MM.1S (cell line): ENCODE measurements at regions not wholly inside any gene's neighbourhood (a gene's known extent, or its start where the extent isn't known, plus 50 kb on each side); places are given as distances from the start of the nearest gene placed in this dataset.

Experiments
- EZH2phosphoT487 ChIP-seq: fragments of 300-600 bp; sonication (generic); IDR thresholded peaks from 2 replicates; pipeline ENCODE4 v1.6.1; 2018; ENCODE audit warnings: antibody characterized with exemption, low read length
- TF ChIP-seq, protein P1 (sequence below): fragments of 300-600 bp; sonication (generic); IDR thresholded peaks from 2 replicates; pipeline ENCODE4 v1.5.1; 2016; ENCODE audit warnings: antibody characterized with exemption, low read length, mixed read lengths

GRCh38 chr4:31362756-31363155, 642.6 kb downstream of the PCDH7 start:
- TF ChIP-seq, protein P1, sequence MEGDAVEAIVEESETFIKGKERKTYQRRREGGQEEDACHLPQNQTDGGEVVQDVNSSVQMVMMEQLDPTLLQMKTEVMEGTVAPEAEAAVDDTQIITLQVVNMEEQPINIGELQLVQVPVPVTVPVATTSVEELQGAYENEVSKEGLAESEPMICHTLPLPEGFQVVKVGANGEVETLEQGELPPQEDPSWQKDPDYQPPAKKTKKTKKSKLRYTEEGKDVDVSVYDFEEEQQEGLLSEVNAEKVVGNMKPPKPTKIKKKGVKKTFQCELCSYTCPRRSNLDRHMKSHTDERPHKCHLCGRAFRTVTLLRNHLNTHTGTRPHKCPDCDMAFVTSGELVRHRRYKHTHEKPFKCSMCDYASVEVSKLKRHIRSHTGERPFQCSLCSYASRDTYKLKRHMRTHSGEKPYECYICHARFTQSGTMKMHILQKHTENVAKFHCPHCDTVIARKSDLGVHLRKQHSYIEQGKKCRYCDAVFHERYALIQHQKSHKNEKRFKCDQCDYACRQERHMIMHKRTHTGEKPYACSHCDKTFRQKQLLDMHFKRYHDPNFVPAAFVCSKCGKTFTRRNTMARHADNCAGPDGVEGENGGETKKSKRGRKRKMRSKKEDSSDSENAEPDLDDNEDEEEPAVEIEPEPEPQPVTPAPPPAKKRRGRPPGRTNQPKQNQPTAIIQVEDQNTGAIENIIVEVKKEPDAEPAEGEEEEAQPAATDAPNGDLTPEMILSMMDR: no peak
- no peak for TF ChIP-seq EZH2phosphoT487
